Embryonic facial prominence (tissue), 1 donor: ENCODE measurements at regions not wholly inside any gene's neighbourhood (a gene's known extent, or its start where the extent isn't known, plus 50 kb on each side); places are given as distances from the start of the nearest gene placed in this dataset.
"Not testable (repeated sequence)": the region's sequence is repeated elsewhere in the genome, so short reads cannot be mapped to it uniquely, and the experiment has no call there.

ENCODE experiments used
- DNase-seq: peaks from one replicate; pipeline ENCODE4 v3.0.0-alpha.2; 2016; ENCODE audit errors: extremely low spot score

GRCh38 chr7:108627476-108628051 lies 57.9 kb downstream of the DNAJB9 start:
- no peak for DNase-seq

DNA sequence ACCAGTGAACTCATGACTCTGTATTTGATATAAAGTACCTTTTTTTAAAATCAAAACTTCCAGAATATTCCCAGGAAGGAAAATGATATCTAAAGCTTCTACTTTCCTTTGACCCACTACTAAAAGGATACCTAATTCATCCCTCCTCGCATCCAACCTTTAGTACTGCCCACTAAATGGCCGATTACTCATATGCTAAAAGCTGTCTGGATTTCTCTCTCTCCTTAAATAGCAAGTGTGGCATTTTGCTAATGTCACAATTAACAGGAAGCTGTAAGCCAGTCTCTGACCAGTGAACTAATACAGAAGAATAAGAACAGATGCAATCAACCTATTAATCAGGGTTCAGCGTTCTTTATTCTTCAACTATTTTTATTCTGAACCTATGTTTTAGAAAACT lies 59.0 kb downstream of the DNAJB9 start:
- DNase-seq, result no peak

- DNase-seq, result no peak
Observed at GRCh38 chr7:108629651-108630400, 60.2 kb downstream of the DNAJB9 start.

GRCh38 chr7:108634036-108634435 lies 64.4 kb downstream of the DNAJB9 start:
- DNase-seq, result no peak

GRCh38 chr7:108634535-108634934 lies 64.9 kb downstream of the DNAJB9 start:
- no peak for DNase-seq

- DNase-seq, result no peak
Observed at GRCh38 chr7:108637049-108637621, 67.5 kb downstream of the DNAJB9 start.

DNA sequence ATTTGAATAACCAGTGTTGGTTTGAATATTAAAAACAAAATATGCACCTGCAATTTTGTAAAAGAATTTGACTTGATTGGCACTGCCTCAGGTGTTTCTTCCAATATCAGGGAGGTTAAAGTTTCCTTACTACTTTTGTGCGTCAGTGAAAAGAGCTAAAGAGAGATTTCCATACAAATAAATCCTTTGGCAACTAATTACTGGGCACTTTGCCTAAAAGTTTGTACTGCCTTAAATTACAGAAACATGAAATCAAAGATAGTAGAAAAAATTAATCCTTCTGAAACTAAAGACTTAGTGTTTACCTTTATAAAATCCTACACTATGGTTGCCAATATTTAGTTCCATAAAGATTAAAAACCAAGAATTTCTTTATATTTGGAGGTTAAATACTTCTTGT lies 72.5 kb downstream of the DNAJB9 start:
- DNase-seq, result no peak

GRCh38 chr7:108643136-108643535 lies 73.5 kb downstream of the DNAJB9 start:
- no peak for DNase-seq

GRCh38 chr7:108648989-108649388 lies 79.3 kb downstream of the DNAJB9 start:
- DNase-seq, result no peak

- DNase-seq, result no peak
Observed at GRCh38 chr7:108650467-108650866, 80.8 kb downstream of the DNAJB9 start.

DNA sequence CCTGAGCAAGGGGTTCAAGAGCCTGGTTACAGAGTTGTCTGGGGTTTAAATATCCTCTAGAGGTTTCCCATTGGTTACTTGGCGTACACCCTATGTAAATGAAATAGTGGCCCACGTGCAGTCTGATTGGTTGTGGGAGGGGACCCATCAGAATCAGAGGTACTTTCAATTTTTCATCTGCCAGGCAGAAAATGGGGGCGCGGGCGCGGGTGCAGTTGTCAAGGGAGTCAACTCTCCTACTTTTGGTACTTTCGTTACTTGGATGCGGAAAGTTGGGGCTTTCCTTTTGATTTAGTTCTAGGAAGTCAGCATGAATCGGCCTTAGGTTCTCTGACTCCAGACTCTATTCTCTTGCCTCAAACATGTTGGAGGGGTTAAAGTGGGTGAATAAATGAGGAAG lies 83.2 kb downstream of the DNAJB9 start:
- no peak for DNase-seq

DNA sequence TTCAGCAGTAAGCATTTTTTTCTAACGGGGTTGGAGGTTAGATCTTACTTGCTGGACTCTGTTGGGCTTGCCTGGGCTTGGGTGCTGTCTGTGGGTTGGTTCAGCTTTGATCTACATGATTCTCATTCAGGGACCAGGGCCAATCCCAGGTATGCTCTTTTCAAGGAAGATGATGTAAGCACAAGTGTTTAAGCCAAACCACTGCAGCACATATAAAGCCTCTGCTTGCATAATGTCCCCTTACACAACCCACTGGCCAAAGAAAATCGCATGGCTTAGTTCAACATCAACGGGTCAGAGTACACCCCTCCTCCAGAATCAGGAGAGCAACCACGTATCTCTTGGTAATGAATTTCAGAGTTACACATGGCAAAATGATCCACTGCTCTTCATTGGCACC lies 83.9 kb downstream of the DNAJB9 start:
- DNase-seq, result no peak

DNA sequence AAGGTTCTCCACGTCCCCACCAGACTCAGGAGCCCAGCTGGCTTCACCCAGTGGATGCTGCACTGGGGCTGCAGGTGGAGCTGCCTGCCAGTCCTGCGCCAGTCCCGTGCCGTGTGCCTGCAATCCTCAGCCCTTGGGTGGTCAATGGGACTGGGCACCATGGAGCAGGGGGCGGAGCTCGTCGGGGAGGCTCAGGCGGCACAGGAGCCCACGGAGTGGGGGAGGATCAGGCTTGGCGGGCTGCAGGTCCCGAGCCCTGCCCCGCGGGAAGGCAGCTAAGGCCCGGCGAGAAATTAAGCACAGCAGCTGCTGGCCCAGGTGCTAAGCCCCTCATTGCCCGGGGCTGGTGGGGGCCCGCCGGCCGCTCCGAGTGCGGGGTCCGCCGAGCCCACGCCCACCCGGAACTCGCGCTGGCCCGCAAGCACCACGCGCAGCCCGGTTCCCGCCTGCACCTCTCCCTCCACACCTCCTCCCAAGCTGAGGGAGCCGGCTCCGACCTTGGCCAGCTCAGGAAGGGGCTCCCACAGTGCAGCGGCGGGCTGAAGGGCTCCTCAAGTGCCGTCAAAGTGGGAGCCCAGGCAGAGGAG lies 87.6 kb downstream of the DNAJB9 start:
- not testable (repeated sequence) for DNase-seq

DNA sequence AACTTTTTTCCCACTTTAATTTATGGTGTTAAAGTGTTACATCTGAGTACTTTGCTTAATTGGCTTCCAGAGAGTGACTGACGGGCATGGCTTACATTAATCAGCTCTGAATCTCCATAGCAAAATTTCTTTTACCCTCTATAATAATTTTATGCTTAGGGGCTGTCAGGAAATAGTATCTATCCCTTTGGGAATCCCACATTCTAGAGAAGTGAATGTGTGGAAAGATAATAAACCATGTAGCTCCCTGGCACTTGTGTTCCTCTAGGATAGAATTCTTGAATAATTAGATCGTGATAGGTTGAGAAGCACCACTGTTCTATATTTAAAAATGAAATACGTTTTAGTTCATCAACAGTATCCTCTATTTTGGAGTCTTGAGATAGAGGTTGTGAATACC lies 89.6 kb downstream of the DNAJB9 start:
- DNase-seq, result no peak

- no peak for DNase-seq
Observed at GRCh38 chr7:108659867-108660266, 90.2 kb downstream of the DNAJB9 start.

DNA sequence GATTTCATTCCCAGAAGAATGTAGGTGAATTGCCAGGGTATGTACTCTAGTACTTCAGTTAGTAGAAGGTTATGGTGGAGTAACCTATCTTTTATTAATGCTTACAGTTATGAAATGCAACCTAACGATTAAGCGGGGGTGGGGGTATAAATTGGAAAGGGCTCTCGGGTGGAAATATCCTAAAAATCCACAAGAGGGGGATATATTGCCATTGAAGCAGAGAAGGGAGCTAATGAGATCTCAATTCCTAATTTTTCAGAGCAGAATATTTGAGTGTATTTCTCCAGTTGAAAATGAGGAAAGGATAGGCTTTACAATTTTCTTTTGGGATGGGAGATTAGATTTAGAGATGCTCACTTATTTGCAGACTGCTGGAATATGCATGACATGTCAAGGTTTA lies 90.8 kb downstream of the DNAJB9 start:
- no peak for DNase-seq

DNA sequence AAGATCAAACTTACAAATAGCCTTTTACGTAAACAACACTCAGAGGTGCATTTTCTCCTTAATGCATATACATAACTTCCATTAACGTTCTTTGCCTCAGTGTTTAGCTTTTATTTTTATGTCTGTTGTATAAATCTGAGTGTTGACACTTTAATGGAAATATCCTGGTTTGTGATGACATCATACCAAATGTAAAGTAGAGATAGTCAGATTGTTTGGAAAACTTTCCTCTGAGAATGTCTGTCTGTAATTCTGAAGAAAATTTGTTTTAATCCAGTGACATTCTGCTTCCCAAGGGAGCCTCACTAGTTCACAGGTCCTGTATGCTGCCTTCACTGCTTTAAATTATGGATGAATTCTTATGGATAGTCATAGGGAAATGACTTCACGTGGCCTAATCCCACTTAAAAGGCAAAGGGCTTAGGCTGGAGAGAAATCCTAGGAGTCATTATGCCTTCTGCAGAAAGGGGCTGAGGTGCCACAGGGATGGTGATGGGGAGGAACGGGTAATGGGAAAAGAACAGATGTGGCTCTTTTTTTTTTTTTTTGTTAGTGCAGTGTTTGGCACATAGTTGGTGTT lies 93.2 kb downstream of the DNAJB9 start:
- no peak for DNase-seq

- no peak for DNase-seq
Observed at GRCh38 chr7:108663701-108664100, 94.0 kb downstream of the DNAJB9 start.

GRCh38 chr7:108667216-108667615 lies 97.5 kb downstream of the DNAJB9 start:
- no peak for DNase-seq

GRCh38 chr7:108669958-108670357 lies 100.3 kb downstream of the DNAJB9 start:
- DNase-seq, result no peak

DNA sequence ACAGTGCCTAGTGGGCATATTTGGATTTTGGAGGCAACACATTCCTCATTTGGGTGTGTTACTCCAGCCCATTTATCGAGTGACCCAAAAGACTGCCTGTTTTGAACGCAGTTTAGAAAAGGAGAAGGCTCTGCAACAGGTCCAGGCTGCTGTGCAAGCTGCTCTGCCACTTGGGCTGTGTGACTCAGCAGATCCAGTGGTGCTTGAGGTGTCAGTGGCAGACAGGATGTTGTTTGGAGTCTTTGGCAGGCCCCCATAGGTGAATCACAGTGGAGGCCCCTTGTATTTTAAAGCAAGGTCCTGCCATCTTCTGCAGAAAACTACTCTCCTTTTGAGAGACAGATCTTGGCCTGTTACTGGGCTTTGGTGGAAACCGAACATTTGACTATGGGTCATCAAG lies 104.0 kb downstream of the DNAJB9 start:
- not testable (repeated sequence) for DNase-seq

DNA sequence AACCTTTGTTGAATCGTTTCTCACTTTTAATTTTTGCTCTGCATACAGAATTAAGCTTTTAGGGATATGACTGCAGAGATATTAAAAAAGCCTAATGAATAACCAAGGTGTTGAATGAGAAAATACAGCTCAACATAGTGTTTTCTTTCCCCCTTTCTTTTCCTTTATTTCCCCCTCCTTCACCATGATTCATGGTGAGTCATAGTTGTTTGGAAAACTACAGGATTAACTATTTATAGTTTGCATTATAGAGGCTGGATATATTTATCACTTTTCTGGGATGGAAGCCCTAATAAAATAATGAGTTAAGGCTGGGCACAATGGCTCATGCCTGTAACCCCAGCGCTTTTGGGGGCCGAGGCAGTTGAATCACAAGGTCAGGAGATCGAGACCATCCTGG lies 115.0 kb downstream of the DNAJB9 start:
- no peak for DNase-seq

DNA sequence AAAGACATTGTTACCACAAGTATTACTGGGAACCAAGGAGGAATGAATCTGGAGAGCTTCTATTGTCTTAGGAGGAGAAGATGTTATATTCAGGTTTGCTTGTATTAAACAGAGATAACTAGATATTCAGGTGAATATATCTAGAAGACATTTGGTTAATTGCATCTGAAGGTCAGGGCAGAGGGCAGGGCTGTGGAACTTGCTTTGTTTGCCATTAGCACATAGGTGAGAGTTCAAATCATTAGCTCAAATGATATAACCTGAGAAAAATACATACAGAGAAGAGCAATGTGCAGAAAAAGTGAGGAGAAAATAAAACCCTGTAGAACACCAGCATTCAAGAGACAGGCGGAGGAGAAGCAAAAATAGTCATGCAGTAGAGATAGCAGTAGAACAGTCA lies 116.8 kb downstream of the DNAJB9 start:
- no peak for DNase-seq
